HG03442 (cell line): ENCODE measurements at regions not wholly inside any gene's neighbourhood (a gene's known extent, or its start where the extent isn't known, plus 50 kb on each side); places are given as distances from the start of the nearest gene placed in this dataset.

Experiments used
- ATAC-seq: cut with Tn5 transposase; IDR thresholded peaks from one replicate; pipeline ENCODE4 v1.9.1; 2021; ENCODE audit warnings: mild to moderate bottlenecking, moderate library complexity; ENCODE audit not compliant: unreplicated experiment

DNA sequence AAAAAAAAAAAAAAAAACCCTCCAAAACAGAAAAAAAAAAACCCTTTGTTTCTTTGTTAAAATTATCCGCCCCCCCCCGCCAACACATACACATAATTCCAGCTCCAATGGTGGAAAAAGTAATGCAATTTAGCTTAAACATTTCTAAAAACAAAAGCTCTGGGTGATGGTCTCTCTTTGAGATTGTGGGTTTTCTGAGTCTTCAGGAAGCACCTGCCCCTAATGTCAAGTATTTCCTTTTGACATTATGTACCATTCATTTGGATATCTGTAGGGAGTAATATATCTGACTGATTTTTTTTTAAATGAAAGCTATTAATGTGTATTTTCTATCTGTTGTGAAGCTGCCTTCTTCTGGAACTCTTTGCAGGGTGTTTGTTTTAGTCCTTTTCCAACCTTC is 389.7 kb downstream of the TAF11L14 start:
- ATAC-seq = no peak

DNA sequence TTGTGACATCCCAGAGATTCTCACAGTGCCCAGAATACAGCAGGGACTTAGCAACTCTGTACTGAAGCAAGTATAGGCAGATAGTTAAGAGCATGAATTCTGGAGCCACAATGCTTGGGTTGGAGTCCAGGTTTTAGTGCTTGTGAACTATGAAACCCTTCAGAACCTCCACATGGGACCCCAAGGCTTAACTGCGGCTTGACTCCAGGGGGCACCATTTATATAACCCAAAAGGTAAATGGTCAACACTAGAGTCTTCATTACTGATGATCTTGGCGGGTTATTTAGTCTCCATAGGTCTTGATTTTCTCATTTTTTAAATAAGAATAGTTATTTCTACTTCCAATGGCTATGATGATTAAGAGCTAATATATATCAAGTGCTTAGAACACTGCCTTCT is 390.3 kb downstream of the TAF11L14 start:
- ATAC-seq = no peak

DNA sequence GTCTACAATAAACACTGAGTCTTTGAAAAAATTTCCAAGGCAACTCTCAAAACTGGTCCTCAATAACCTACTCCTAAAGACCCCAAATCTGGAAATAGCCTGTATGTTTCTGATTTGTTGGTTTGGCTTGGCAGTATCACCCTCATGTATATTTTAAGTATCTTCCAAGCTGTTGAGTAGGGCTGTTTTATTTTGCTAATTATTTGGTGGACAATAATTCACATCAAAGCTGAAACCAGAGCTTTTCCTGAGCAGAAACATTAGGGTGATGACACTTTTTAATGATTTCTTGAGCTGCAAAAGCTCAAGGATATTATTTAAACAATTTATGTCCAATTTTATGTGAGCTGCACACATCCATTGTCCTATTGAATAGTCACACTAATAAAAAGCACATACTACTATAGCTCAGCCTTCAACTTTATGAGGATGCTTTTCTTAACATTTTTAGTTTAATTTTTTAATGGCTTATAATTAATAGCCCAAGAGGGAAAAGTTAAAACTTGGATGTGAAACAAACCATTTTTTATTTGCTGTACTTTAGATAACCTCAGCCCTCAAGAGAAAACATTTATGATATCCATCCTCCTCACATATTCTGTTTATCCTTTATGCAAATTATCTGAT is 393.1 kb downstream of the TAF11L14 start:
- no peak for ATAC-seq

DNA sequence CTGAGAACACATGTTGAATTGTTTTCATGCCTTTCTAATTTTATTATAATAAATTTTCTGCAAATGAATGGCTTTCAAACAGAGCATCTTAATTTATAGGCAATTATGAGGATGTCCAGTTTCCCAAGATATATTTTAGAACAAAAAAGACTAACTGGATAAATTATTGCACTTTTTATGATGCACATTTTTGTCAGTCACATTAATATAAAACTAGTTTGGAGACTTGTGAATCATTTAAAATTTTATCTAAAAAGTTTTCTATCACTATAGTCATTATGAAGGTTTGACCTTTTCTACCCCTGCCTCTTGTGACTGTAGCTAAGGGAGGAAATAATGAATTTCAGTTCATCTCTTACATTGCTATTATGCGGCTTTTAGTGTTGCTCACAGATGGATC is 393.8 kb downstream of the TAF11L14 start:
- ATAC-seq = no peak

DNA sequence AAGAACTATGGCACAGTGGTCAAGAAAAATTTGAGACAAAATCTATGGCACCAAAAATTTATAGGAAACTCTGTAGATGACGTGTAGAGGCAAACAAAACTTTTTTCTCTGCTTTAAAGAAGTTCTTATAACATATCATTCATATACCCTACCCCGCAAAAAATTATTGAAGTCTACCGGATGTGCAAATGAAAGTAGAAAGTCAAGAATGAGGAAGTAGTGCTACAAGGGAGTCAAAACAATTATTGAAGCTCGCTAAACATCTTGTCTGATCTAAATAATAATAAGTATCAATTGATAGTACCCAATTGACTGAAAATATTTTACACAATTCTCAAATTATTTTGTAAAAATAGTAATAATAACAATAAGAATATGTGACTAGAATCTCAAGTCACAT is 398.5 kb downstream of the TAF11L14 start:
- no peak for ATAC-seq

DNA sequence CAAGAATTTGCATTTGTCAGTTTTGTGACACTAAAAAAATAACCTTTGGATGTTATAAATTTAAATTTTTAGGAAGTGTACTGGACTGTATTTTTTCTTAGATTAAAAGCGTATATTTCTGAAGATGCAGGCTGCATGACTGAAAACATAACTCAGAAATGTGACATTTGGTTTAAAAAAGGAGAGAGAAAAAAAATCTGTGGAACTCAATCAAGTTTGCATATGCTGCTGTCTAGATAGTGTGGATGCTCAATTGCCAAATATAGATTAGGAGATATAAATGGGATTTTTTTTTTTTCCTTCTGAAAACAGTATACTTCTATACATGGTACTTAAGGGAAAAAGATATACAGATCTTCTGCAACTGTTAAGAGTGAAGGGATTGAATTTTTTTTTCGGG is 402.3 kb downstream of the TAF11L14 start:
- no peak for ATAC-seq

DNA sequence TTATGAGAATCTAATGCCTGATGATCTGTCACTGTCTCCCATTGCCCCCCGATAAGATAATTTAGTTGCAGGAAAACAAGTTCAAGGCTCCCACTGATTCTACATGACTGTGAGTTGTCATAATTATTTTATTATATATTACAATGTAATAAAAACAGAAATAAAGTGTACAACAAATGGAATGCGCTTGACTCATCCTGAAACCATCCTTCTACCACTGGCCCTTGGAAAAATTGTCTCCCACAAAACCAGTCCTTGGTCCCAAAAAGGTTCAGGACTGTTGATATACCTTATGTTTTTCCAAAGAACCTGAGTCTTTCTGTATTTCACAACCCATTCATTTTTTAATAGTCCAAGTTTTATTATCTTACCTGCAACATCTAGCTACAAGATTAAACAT is 403.5 kb downstream of the TAF11L14 start:
- ATAC-seq = no peak

DNA sequence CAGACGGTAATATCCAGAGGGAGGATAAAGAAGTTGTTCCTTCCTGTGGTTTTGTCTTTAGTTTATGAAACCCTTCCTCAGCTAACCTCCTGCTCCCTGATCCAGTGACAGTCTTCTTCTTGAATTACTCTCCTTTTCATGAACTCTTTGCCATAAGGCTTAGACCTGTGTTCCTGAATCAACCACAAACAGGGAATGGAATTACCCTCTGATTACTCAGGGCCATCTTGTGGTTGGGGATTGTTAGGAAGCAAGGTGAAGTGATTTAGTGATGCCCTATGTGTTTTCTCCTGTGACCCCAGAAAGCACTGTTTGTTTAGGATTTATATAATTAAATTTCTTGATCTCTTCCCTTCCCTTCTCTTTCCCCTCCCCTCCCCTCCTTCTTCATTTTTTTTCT is 409.1 kb downstream of the TAF11L14 start:
- ATAC-seq = no peak

DNA sequence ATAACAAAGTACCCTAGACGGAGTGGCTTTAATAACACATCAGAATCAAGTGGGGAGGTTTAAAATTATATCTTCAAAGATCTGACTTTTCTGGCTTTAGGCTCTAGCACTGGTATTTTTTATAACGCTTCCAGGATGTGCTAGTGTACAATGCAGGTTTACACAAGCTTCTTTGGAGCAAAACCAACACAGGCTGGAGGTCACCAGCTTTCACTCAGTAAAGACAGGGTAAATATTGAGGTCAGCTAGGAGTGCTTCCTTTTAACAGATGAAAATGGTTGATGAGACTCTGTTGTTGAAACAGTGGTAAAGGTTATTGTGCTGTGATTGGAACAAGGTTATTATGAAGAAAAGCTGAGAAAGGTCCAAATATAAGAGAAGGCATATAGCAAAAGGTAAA is 414.2 kb downstream of the TAF11L14 start:
- ATAC-seq = no peak

DNA sequence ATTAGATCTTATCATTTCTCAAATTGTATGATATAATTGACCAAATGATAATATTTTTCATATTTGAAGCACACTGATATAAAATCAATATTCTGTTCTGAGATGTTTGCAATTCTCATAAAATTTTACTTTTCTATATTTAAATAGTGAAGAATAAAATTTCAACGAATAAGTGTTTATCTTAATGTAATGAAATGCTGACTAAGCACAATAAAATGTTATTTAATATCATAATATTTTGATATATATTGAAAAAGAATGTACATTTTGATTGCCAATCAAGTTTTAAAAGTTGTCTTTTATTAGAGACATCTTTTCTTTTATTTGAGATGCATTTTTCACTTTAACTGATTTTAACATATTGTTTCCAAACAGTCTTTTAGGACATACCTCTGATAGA is 416.1 kb downstream of the TAF11L14 start:
- ATAC-seq = no peak

DNA sequence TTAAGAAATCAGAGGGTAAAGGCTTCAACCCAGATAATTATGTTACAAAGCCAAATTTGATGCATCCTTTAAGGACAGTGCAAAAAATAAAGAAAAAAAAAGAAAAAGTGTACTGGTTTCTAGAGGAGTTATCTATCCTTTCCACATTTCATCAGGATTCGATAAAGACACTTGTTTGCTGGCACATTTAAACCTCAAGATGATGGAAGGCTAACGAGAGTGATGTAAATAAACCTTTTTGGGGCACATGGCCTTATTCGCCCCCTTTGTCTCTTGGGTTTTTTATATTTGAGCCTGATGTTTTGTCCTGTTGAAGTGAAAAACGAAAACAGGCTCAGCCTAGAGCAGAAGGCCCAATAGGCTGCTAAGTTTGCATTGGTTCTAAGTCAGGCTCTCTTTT is 416.5 kb downstream of the TAF11L14 start:
- ATAC-seq = no peak

DNA sequence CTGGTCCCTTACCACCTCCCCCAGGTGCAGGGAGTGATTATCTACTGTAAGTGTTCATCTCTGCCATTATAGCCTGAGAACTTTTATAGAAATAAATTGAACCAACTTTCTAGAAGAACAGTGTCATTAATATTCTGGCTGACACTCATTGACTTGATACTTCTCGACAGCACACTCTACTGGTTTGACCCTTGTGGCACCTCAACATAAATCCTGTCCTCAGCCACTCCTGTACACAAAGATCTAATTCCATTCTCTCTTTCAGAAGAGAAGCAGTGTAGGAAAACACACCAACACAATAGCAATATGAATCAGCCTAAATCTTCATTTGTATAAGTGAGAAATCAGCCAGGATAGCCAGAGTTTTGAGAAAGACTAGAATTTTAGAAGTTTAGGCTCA is 417.7 kb downstream of the TAF11L14 start:
- no peak for ATAC-seq

DNA sequence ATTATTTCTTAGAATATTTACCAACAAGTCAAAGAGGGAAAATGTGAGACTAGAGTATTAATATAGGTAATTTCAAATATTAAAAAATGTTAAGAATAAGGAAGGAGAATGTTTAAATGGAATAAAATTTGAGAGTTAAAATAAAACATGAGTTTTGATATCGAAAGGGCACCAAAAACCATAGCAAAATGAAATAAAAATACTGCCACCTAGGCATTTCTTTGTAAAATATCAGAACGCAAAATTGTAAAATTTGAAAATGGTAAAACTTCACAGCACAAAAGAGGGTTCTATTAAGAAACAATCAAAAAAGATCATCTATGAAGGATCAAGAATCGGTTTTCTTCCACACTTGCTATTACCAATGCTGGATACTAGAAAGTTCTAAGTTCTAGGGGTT is 418.3 kb downstream of the TAF11L14 start:
- no peak for ATAC-seq

DNA sequence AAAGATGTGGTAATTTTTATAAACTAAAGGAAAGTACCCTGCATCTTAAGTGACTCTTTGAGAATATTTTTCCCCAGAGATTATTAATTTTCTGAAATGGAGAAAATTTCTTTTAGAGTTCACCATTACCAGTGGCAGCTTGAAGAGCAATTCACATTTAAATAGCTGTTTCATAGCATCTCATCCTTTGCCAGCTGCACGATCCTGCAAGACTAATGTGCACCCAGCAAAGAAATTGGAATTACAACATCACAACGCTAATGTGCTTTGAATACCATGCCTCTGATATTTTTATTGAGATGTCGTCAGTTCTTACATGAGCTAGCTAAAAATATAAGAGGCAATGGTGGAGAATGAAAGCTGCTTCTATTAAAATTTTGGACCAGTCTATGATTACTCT is 423.5 kb downstream of the TAF11L14 start:
- no peak for ATAC-seq

DNA sequence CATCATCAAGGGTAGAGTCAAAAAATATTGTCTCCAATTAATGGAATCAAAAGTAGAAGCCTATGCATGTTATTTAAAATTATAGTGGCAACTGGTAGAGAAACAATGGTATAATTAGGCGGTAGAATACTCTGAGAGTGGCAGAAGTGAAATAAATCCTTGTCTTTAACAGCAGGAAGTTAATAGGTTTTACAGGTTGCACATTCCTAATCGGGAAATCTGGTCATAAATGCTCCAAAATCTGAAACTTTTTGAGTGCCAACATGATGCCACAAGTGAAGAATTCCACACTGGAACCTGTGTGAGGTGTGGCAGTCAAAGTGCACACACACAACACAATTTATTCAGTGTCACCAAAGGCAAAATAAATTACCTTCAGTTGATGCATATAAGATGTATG is 433.4 kb downstream of the TAF11L14 start:
- ATAC-seq = no peak

DNA sequence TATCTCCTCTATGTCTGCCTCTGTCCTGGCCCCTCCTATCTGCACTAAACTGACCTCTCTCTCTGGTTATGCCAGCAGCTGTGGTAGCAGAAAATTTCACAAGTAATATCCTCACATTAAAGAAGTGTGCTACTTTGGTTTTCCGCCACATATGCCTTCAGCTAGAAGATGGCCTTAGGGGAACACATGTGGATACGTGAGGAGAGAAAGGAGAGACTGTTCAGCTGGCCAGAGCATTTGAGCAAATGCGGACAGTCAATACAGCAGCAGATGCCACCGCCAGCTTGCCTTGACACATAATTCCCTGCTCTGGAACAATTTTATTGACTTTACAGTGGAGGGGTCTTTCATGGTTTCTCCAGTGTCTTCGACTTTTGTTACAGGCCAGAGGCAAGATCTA is 434.6 kb downstream of the TAF11L14 start:
- ATAC-seq = no peak

DNA sequence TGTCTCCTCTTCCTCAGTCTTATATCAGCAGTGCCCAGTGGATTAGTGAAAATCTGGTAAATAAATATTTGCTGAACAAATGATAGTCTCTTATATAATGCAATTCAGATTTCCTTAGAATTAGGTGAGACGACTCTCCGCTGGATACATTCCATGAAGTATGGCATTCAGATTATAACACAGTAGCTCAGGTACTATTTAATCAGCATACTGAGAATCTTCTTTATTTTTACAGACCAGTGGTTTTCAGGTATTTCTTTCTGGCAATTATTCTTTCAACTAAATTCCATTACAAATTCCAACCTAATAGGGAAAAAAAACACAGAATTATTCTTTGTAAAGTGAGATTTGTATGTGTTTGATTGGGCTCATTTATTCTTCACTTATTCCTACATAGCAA is 435.5 kb downstream of the TAF11L14 start:
- ATAC-seq = no peak

DNA sequence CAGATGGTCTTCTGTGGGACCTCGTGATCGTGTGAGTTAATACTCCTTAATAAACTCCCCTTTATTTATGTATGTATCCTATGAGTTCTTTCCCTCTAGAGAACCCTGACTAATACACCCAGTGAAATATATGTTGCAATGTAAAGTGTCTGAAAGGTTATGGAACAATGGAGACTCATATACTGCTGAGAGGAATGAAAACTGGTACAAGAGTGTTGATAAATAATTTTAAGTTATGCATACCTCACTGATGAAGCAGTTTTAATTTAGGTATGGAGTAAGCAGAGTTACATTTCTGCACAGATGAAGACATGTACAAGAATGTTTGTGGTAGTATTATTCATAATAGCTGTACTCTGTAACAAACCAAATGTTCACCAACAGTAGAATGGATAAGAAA is 438.3 kb downstream of the TAF11L14 start:
- no peak for ATAC-seq

DNA sequence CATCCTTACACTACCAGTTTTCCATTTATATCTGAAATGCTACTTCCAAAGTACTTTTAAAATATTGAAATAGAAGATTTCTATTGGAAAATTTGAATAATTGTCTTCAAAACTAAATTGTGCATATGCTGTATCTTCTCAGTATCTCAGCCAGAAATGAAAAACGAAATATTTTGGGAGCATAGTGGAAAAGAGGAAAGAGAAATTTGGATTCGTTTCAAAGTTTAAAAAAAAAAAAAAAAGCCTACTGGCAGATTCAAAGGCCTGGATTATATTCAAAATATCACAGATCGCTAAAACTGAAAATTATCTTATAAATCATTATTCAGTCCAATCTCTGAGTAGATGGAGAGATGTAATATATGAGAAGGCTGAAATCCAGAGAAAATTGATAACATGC is 440.7 kb downstream of the TAF11L14 start:
- no peak for ATAC-seq

DNA sequence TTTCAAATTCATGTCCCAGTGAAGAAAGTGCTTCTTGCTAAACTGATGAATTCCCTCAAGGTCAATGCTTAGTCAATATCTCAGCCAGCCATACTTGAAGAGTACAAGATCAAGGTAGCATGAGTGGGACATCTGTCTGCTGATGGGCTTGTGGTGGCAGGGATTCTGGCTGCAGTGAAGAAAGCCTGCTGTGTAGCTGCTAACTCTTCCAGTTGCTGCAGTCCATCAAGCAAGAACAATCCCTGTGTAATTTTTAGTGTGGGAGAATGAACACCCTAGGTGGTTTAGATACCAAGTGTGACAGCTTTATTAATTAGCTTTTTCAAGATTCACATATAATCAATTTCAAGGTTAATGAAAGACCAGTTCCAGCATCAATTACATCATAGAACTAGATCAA is 443.9 kb downstream of the TAF11L14 start:
- ATAC-seq = no peak

DNA sequence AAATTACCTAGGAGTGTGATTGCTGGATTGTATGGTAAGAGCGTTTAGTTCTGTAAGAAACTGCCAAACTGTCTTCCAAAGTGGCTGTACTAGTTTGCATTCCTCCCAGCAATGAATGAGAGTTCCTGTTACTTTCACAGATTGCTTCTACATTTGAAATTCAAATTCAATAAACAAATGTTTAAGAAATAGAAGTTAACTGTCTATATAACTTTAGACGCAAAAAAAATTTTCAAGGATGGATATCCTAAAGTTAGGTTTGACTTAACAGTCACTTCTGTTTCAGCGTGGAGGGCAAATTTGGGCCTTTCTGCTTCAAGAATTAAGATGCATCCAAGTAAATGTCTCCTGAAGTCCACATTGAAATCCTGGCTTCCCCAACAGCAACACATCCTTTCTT is 445.6 kb downstream of the TAF11L14 start:
- no peak for ATAC-seq

DNA sequence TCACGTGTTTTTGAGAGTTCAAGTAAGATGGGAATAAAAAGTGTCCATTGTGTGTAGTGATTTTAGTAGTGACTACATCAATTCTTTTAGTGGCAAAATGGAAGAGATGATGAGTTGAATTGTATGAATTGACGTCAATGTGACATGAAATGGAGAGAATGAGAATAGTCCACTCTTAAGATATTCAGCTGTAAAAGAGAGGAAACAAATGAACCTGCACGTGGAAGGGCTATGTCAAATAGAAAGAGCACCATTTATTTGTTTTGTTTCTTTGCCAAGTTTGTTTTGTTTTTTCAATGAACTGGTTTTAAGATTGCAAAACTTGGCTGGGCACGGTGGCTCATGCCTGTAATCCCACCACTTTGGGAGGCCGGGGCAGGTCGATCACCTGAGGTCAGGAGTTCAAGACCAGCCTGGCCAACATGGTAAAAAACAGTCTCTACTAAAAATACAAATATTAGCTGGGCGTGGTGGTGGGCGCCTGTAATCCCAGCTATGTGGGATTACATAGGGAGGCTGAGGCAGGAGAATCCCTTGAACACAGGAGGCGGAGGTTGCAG is 453.8 kb downstream of the TAF11L14 start:
- ATAC-seq = no peak

DNA sequence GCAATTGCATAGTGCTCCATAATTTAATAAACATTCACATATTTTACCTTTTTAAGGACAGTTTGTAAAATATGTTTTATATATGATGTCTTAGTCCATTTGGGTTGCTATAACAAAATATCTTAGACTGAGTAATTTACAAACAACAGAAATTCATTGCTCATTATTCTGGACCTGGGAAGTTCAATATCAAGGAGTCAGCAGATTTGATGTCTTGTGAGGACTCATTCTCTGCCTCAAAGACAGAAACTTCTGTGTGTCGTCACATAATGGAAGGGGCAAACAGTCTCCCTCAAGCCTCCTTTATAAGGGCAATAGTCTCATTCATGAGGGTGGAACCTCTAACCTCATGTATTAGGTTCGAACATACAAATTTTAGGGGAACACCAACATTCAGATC is 455.9 kb downstream of the TAF11L14 start:
- ATAC-seq = no peak
